ENCODE measurements at regions not wholly inside any gene's neighbourhood (a gene's known extent, or its start where the extent isn't known, plus 50 kb on each side); places are given as distances from the start of the nearest gene placed in this dataset.
"Not testable (repeated sequence)": the region's sequence is repeated elsewhere in the genome, so short reads cannot be mapped to it uniquely, and the experiment has no call there.

- no peaks in the 10 kb centered on the region for H3K36me3 Mint-ChIP-seq (ENCODE audit: low read depth)
Measured at GRCh38 chr1:65541161-65541560, 120.7 kb downstream of the LEPR start.

GRCh38 chr1:65541865-65542264 is 121.4 kb downstream of the LEPR start:
- no peak overlapping the region for H3K27ac Mint-ChIP-seq
- DNase-seq (ENCODE audit: low spot score) = no peak
- H3K4me3 Mint-ChIP-seq = no peak overlapping the region
- H3K9me3 Mint-ChIP-seq = peaks cover 5% of the 10 kb centered on the region
- no peaks in the 10 kb centered on the region for H3K4me1 Mint-ChIP-seq (ENCODE audit: low read depth)
- H3K27me3 Mint-ChIP-seq (ENCODE audit: low read depth) = no peaks in the 10 kb centered on the region
- H3K36me3 Mint-ChIP-seq (ENCODE audit: low read depth) = no peaks in the 10 kb centered on the region

More at GRCh38 chr1:65541161-65541560, 120.7 kb downstream of the LEPR start:
- no peaks in the 10 kb centered on the region for H3K27me3 Mint-ChIP-seq (ENCODE audit: low read depth)
- H3K4me1 Mint-ChIP-seq (ENCODE audit: low read depth) = no peaks in the 10 kb centered on the region
- peaks cover 5% of the 10 kb centered on the region for H3K9me3 Mint-ChIP-seq
- no peak overlapping the region for H3K4me3 Mint-ChIP-seq
- DNase-seq (ENCODE audit: low spot score) = no peak
- H3K27ac Mint-ChIP-seq = no peak overlapping the region

DNA sequence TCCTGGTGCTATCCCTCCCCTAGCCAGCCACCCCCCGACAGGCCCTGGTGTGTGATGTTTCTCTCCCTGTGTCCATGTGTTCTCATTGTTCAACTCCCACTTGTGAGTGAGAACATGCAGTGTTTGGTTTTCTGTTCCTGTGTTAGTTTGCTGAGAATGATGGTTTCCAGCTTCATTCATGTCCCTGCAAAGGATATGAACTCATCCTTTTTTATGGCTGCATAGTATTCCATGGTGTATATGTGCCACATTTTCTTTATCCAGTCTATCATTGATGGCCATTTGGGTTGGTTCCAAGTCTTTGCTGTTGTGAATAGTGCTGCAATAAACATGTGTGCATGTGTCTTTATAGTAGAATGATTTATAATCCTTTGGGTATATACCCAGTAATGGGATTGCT is 122.1 kb downstream of the LEPR start:
- not testable (repeated sequence) for H3K4me3 Mint-ChIP-seq; H3K36me3 Mint-ChIP-seq (ENCODE audit: low read depth); H3K4me1 Mint-ChIP-seq (ENCODE audit: low read depth); H3K27me3 Mint-ChIP-seq (ENCODE audit: low read depth); H3K27ac Mint-ChIP-seq; DNase-seq (ENCODE audit: low spot score); H3K9me3 Mint-ChIP-seq

DNA sequence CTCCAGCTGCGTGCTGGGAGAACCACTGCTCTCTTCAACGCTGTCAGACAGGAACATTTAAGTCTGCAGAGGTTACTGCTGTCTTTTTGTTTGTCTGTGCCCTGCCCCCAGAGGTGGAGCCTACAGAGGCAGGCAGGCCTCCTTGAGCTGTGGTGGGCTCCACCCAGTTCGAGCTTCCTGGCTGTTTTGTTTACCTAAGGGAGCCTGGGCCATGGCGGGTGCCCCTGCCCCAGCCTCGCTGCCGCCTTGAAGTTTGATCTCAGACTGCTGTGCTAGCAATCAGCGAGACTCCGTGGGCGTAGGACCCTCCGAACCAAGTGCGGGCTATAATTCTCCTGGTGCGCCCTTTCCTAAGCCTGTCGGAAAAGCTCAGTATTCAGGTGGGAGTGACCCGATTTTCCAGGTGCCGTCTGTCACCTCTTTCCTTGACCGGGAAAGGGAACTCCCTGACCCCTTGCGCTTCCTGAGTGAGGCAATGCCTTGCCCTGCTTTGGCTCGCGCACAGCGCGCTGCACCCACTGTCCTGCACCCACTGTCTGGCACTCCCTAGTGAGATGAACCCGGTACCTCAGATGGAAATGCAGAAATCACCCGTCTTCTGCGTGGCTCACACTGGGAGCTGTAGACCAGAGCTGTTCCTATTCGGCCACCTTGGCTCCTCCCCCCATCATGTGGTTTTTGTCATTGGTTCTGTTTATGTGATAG is 130.0 kb downstream of the LEPR start:
- not testable (repeated sequence) for H3K36me3 Mint-ChIP-seq (ENCODE audit: low read depth); H3K27me3 Mint-ChIP-seq (ENCODE audit: low read depth); DNase-seq (ENCODE audit: low spot score); H3K27ac Mint-ChIP-seq; H3K4me3 Mint-ChIP-seq; H3K4me1 Mint-ChIP-seq (ENCODE audit: low read depth)
- H3K9me3 Mint-ChIP-seq = peaks cover 13% of the 10 kb centered on the region

DNA sequence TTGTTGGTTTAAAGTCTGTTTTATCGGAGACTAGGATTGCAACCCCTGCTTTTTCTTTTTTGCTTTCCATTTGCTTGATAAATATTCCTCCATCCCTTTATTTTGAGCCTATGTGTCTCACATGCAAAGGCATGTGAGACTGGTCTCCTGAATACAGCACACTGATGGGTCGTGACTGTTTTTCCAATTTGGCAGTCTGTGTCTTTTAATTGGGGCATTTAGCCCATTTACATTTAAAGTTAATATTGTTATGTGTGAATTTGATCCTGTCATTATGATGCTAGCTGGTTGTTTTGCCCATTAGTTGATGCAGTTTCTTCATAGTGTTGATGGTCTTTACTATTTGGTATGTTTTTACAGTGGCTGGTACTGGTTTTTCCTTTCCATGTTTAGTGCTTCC is 132.0 kb downstream of the LEPR start:
- not testable (repeated sequence) for H3K27ac Mint-ChIP-seq; H3K4me3 Mint-ChIP-seq; H3K36me3 Mint-ChIP-seq (ENCODE audit: low read depth); H3K27me3 Mint-ChIP-seq (ENCODE audit: low read depth); H3K4me1 Mint-ChIP-seq (ENCODE audit: low read depth); DNase-seq (ENCODE audit: low spot score)
- H3K9me3 Mint-ChIP-seq = peaks cover 13% of the 10 kb centered on the region

DNA sequence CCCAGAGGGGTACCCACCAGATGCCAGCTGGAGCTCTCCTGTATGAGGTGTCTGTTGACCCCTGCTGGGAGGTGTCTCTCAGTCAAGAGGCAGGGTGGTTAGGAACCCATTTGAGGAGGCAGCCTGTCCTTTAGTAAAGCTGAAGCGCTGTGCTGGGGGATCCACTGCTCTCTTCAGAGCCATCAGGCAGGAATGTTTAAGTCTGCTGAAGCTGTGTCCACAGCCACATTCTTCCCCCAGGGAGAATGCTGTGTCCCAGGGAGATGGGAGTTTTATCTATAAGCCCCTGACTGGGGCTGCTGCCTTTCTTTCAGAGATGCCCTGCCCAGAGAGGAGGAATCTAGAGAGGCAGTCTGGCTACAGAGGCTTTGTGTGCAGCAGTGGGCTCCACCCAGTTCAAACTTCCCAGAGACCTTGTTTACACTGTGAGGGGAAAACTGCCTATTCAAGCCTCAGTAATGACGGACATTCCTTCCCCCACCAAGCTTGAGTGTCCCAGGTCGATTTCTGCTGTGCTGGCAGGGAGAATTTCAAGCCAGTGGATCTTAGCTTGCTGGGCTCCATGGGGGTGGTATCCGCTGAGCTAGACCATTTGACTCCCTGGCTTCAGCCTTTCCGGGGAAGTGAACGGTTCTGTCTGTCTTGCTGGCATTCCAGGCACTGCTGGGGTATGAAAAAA is 133.8 kb downstream of the LEPR start:
- H3K4me3 Mint-ChIP-seq; H3K36me3 Mint-ChIP-seq (ENCODE audit: low read depth); H3K4me1 Mint-ChIP-seq (ENCODE audit: low read depth); H3K27me3 Mint-ChIP-seq (ENCODE audit: low read depth); DNase-seq (ENCODE audit: low spot score); H3K27ac Mint-ChIP-seq: not testable (repeated sequence)
- H3K9me3 Mint-ChIP-seq = peaks cover 13% of the 10 kb centered on the region

- H3K9me3 Mint-ChIP-seq = peaks cover 13% of the 10 kb centered on the region
- H3K4me1 Mint-ChIP-seq (ENCODE audit: low read depth) = no peaks in the 10 kb centered on the region
- no peaks in the 10 kb centered on the region for H3K36me3 Mint-ChIP-seq (ENCODE audit: low read depth)
- no peak for DNase-seq (ENCODE audit: low spot score)
- no peak overlapping the region for H3K27ac Mint-ChIP-seq
- no peak overlapping the region for H3K4me3 Mint-ChIP-seq
- H3K27me3 Mint-ChIP-seq (ENCODE audit: low read depth) = no peaks in the 10 kb centered on the region
Measured at GRCh38 chr1:65554829-65555228, 134.4 kb downstream of the LEPR start.

- no peaks in the 10 kb centered on the region for H3K36me3 Mint-ChIP-seq (ENCODE audit: low read depth)
- no peak overlapping the region for H3K4me3 Mint-ChIP-seq
- H3K9me3 Mint-ChIP-seq = no peaks in the 10 kb centered on the region
- no peaks in the 10 kb centered on the region for H3K4me1 Mint-ChIP-seq (ENCODE audit: low read depth)
- no peak for DNase-seq (ENCODE audit: low spot score)
- H3K27me3 Mint-ChIP-seq (ENCODE audit: low read depth) = no peaks in the 10 kb centered on the region
- no peak overlapping the region for H3K27ac Mint-ChIP-seq
Measured at GRCh38 chr1:65558215-65558614, 137.7 kb downstream of the LEPR start.

DNA sequence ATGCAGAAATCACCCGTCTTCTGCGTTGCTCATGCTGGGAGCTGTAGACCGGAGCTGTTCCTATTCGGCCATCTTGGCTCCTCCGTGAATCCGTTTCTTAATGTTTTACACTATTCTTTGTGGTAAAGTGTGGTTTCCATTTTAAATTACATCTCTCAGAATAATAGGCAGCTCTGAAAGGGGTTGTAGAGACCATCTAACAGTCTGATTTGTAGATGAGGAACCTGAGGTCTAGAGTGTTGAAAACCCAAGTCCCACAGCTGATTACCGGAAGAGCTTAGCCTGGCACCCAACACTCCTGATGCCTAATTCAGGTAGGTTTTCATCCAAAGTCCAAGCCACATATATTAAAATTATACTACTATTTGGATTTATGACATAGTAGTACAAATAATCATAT is 144.0 kb downstream of the LEPR start:
- H3K9me3 Mint-ChIP-seq = no peaks in the 10 kb centered on the region
- no peaks in the 10 kb centered on the region for H3K36me3 Mint-ChIP-seq (ENCODE audit: low read depth)
- DNase-seq (ENCODE audit: low spot score) = no peak
- H3K27ac Mint-ChIP-seq = no peak overlapping the region
- H3K27me3 Mint-ChIP-seq (ENCODE audit: low read depth) = no peaks in the 10 kb centered on the region
- H3K4me3 Mint-ChIP-seq = no peak overlapping the region
- H3K4me1 Mint-ChIP-seq (ENCODE audit: low read depth) = no peaks in the 10 kb centered on the region

- no peaks in the 10 kb centered on the region for H3K9me3 Mint-ChIP-seq
- DNase-seq (ENCODE audit: low spot score) = no peak
- H3K27me3 Mint-ChIP-seq (ENCODE audit: low read depth) = no peaks in the 10 kb centered on the region
- H3K36me3 Mint-ChIP-seq (ENCODE audit: low read depth) = no peaks in the 10 kb centered on the region
- H3K4me1 Mint-ChIP-seq (ENCODE audit: low read depth) = no peaks in the 10 kb centered on the region
- no peak overlapping the region for H3K27ac Mint-ChIP-seq
- no peak overlapping the region for H3K4me3 Mint-ChIP-seq
Measured at GRCh38 chr1:65568285-65568684, 147.8 kb downstream of the LEPR start.

DNA sequence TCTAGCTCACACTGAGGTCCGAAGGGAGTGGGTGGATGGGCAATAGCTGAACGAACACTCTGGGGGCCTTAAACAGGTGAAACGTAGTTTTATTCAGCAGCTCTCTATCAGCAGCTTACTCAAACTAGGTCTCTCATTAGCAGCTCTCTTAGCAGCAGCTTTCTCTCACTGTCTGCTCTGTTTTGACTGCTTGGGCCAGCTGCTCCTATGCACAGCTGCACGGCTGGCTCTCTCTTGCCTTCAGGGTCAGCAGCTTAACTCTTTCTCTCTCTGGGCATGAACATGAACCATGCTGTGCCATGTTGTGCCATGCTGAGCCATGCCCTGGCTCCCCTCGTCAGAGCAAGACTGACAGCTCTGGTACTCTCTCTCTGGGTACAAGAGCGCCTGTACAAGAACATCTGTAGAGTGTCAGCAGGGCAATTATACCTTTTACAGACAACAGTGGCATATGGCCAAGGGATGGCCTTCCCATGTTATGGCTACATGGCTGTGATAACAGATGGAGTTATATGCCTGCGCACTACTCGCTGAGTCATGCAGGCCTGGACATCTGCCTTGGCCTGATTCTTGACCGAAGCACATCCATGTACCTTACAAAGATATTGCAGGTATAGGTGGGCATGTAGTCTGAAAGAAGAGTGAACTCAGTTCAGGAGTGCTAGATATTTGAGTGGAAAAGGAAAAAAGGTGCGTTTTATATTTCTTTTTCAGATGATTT is 152.4 kb downstream of the LEPR start:
- no peaks in the 10 kb centered on the region for H3K4me1 Mint-ChIP-seq (ENCODE audit: low read depth)
- H3K36me3 Mint-ChIP-seq (ENCODE audit: low read depth) = no peaks in the 10 kb centered on the region
- H3K27ac Mint-ChIP-seq = no peak overlapping the region
- no peak overlapping the region for H3K4me3 Mint-ChIP-seq
- DNase-seq (ENCODE audit: low spot score) = no peak
- H3K9me3 Mint-ChIP-seq = no peaks in the 10 kb centered on the region
- H3K27me3 Mint-ChIP-seq (ENCODE audit: low read depth) = no peaks in the 10 kb centered on the region

GRCh38 chr1:65577278-65577677 is 156.8 kb downstream of the LEPR start:
- Mint-ChIP-seq H3K36me3 (ENCODE audit: low read depth) (no peaks in the 10 kb centered on the region), H3K4me1 (ENCODE audit: low read depth) (no peaks in the 10 kb centered on the region), H3K4me3 (no peak overlapping the region), H3K9me3 (no peaks in the 10 kb centered on the region), H3K27ac (no peak overlapping the region), H3K27me3 (ENCODE audit: low read depth) (no peaks in the 10 kb centered on the region)
- DNase-seq (ENCODE audit: low spot score) = no peak

DNA sequence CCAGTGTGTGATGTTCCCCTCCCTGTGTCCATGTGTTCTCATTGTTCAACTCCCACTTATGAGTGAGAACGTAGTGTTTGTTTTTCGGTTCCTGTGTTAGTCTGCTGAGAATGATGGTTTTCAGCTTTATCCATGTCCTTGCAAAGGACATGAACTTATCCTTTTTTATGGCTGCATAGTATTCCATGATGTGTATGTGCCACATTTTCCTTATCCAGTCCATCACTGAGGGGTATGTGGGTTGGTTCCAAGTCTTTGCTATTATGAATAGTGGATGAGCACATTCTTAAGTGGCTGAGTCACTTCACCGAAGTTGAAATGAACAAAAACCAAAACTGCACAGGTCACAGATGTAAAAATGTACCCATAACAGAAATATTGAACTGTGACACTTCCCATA is 157.5 kb downstream of the LEPR start:
- not testable (repeated sequence) for H3K36me3 Mint-ChIP-seq (ENCODE audit: low read depth); H3K4me3 Mint-ChIP-seq; H3K4me1 Mint-ChIP-seq (ENCODE audit: low read depth); H3K27me3 Mint-ChIP-seq (ENCODE audit: low read depth); H3K27ac Mint-ChIP-seq; H3K9me3 Mint-ChIP-seq; DNase-seq (ENCODE audit: low spot score)

DNA sequence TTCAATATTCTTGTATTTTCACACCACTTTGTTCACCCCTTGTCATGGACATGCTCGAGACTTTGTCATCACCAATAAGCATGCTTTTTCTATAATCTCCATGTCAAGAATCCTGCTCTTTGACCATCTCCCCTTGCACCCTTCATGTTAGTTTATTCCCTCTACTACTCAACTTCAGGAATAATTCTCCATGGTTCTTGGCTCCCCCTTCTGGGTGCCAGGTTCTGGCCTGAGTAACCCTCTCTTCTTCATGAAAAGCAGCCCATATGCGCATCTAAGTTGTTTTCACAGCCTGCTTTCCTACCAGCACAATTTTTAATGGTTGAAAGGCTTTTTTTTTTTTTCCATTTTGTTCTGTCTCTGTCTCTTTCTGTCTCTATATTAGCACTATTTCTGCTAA is 160.7 kb downstream of the LEPR start:
- DNase-seq (ENCODE audit: low spot score) = no peak
- no peak overlapping the region for H3K27ac Mint-ChIP-seq
- H3K36me3 Mint-ChIP-seq (ENCODE audit: low read depth) = no peaks in the 10 kb centered on the region

More for the DNA sequence above, 160.7 kb downstream of the LEPR start:
- no peaks in the 10 kb centered on the region for H3K27me3 Mint-ChIP-seq (ENCODE audit: low read depth)
- no peaks in the 10 kb centered on the region for H3K9me3 Mint-ChIP-seq
- no peaks in the 10 kb centered on the region for H3K4me1 Mint-ChIP-seq (ENCODE audit: low read depth)
- no peak overlapping the region for H3K4me3 Mint-ChIP-seq
